NCI-H2196 treated with DMSO at 0.1 percent for 48 hours (cell line): ENCODE measurements at regions not wholly inside any gene's neighbourhood (a gene's known extent, or its start where the extent isn't known, plus 50 kb on each side); places are given as distances from the start of the nearest gene placed in this dataset.

Source experiments
- DNase-seq: peaks from one replicate; lab custom pipeline; 2025; ENCODE audit not compliant: unreplicated experiment; lab: John Stamatoyannopoulos, UW

DNA sequence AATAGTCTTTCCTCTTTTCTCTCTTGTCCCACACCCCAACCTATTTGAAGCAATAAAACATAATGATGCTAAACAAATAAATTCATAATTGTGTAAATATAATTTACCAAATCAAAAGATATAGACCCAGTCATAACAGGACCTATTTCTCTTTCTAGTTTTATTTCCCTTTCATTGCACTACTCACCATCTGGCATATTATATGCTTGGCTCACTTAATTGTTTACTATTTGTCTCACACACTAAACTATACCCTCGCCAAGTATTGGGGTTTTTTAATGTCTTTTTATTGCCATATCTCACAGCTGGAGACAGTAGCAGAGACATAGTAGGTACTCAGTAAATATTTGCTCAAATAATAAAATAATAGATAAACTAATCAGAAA lies 597.5 kb upstream of the PCDH15 start:
- no peak for DNase-seq

- no peak for DNase-seq
Measured at GRCh38 chr10:55397777-55398496, 596.9 kb upstream of the PCDH15 start.

DNA sequence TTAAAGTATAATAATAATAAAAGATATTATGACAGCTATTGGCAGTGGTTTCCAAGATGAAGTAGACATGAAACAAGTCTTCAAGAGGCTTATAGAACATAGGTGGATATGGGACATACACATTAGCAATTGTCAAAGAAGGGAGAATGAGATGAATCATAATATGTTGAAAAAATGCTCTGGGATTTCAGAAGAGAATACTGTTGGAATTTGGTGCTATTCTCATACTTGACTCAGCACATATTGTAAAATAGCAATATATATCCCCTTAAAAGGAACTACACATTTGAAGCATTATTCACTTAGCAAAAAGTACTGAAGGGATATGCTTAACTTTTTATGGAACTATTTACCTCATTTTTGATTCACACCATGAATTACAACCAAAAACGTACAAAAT lies 577.2 kb upstream of the PCDH15 start:
- no peak for DNase-seq

GRCh38 chr10:55374917-55375316 lies 573.9 kb upstream of the PCDH15 start:
- DNase-seq, result no peak

DNA sequence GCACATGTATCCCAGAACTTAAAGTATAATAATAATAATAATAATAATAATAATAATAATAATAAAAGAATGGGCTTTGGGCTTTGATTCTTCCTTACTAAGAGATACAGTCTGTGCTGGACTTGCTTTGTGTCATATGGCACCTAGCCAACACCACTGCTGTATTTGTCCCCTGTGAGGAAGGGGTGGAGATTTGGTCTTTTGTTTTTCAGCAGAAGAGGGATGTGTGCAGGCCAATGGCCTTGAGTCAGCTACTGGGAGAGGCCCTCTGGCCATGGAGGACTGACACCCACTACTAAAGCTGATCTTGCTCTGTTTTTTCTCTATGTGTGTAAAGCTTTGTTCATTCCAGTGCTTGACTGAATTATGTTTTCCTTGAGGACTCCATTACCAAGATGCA lies 573.0 kb upstream of the PCDH15 start:
- no peak for DNase-seq

GRCh38 chr10:55369670-55370420 lies 568.8 kb upstream of the PCDH15 start:
- DNase-seq, result no peak

GRCh38 chr10:55368467-55368866 lies 567.4 kb upstream of the PCDH15 start:
- DNase-seq, result no peak

DNA sequence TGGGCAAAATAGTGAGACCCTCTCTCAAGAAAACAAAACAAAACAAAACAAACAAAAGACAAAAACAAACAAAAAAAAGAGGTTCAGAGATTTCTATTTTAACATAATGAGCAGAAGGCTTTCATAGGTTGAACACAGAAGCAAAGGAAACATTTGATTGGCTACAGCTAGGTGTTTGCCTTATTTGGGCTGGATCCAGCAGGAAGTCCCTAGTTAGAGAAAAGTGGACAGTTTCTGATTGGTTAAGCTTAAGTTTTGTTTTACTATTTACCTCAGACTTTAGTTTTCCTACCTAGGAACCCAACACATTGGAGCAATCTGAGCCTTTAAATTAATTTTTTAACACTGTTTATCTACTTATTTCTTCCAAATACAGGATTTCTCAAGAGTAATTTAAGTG lies 566.5 kb upstream of the PCDH15 start:
- no peak for DNase-seq

- DNase-seq, result no peak
Measured at GRCh38 chr10:55358539-55358938, 557.5 kb upstream of the PCDH15 start.

DNA sequence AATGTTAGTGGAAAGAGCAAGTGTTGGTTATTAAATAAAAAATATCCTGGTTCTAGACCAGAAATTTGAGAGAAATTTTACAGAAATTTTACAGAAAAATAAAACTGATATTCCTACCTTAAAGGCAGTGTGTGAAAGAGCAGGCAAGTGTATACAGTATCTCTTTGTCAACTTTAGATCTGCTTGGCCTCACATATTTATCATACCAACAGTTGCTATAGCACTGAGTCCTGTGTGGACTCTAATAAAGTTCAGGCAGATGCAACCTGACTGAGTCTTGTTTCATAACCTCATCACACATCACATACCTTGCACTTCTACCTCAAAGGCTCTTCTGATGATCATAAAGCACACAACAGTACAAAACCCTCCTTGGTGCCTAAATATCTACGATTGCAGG lies 552.4 kb upstream of the PCDH15 start:
- DNase-seq, result no peak

- no peak for DNase-seq
Measured at GRCh38 chr10:55351431-55351830, 550.4 kb upstream of the PCDH15 start.

DNA sequence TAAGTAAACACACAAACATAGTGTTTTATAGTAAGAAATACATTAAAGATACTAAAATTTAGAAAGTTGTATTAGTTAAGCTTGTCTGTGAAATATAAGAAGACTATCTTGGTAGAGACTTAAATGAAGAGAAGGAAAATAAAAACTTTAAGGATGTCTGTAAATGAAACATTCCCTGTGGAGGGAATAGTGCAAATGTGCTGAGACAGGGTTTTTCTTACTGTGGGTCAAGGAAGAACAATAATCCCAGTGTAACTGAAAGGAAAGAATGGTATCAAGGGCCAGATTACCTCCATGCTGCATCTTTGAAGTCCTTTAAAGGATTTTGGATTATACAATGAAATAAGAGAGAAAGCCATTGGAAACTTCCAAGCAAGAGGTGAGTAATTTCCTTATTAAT lies 547.5 kb upstream of the PCDH15 start:
- DNase-seq, result no peak

DNA sequence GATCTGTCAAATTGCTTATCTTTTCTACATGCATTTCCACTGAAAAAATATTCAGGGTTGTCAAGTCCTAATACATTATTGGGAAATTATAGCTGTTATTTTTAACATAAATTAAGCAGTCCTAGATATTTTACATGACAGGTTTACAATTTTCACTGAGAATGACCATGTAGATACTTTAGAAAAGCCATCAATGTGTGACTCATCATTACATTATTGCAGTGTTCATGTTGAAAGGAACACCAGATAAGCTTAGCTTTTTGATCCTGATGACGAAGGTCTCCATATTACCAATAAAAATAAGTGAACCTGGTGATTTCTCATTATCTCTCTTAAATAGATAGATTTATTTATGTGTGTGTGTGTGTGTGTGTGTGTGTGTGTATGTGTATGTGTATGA lies 529.5 kb upstream of the PCDH15 start:
- DNase-seq, result no peak

- no peak for DNase-seq
Measured at GRCh38 chr10:55329796-55330195, 528.8 kb upstream of the PCDH15 start.

- DNase-seq, result no peak
Measured at GRCh38 chr10:55320187-55320700, 519.2 kb upstream of the PCDH15 start.

DNA sequence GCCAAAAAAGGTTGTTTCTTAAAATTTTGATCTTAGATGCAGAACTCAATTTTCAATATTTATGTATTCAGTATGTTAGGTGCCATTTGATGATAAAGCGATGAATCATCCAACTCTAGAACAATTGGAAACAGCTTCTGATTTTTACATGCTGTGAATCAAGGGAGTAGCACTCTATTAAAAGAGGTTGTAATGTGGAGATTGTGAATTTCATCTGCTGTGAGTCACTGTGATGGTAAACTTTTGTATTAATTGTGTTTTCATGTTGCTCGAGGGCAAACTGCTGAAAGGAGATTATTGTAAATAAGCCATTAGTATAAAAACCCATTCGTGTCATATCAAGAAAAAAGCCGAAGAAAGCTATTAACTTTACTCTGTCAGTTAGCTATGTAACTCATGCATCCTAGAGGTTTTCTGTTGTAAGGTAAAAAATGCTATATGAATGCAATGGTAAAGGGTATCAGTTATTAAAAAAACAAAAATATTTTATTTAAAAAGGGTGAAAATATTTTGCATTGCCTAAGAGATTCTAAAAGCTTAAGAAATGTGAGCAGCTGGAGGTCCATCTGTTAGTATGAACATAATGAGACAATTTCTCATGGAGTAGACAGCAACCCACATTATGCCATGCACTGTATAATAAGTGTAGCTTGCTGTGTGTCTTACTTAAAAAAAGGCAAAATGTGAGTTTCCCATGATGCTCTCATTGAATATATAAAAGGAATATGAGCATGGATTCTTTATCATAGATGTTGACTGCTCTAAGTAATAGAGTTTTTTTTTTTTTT lies 511.0 kb upstream of the PCDH15 start:
- DNase-seq, result no peak

- DNase-seq, result no peak
Measured at GRCh38 chr10:55310143-55310542, 509.1 kb upstream of the PCDH15 start.

DNA sequence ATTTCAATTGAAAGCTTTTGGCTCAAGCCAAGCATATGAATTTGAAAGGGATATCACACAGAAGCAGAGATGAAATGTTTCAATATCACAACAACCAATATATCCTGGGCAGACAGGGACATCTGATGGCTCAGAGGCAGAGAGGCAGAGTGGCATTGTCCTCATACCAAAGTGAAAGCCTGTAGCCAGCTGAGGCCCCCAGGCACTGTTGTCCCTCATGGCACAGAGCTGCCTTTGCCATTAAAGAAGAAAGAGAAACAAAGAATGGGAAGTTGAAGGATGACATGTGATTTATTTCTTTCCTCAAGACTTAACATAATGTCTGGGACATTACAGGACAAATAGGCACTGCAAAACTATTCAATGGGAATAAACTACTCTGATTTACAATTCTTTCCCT lies 504.3 kb upstream of the PCDH15 start:
- DNase-seq, result no peak

DNA sequence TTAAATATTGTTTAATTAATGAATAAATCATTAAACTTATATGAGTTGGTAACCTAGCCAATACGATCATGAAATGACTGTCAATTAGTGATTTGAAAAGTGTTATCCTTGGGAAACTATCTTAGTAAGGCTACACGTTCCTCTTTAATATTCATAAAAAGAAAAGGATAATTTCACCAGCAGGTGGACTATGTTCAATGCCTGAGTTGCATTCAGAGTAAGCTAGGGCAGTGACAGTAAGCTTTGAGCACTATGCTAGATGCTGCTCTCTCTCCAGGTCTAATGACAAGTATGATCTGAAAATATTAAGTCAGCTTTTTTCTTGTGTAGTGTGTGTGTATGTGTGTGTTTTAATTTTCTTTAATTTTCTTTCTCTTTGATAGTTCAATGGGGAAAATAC lies 486.3 kb upstream of the PCDH15 start:
- no peak for DNase-seq

DNA sequence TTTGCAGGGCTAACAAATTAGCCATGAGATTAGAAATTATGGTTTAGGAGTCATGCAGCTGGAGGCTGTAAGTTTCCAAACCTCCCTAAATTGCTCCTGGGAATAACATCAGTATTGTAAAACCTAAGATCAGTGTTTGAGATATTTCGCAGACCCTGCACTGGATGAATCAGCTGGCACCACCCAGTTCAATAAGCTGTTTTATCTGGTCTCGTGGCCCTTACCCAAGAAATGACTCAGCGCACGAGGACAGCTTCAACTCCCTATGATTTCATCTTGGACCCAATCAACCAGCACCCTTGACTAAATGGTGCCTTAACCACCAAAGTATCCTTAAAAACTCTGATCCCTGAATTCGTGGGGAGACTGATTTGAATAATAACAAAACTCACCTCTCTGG lies 482.0 kb upstream of the PCDH15 start:
- DNase-seq, result no peak

GRCh38 chr10:55280696-55281095 lies 479.7 kb upstream of the PCDH15 start:
- no peak for DNase-seq

DNA sequence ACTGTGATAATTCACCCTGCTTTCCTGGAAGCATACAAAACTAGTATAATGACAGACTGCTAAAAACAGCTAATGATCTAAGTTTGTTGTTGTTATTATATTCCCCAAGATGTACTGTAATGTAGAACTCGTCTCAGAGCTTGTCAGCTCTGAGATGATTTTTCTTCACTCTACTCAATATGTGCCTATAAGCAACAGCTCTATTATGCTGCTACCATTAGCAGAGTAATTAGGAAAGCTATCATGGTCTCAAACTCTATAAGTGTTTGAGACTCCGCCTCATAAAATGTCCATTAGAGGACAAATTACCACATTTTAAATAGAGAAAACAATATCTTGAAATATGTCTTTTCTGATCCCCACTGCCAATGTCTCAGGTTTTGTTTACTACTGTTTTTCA lies 476.5 kb upstream of the PCDH15 start:
- no peak for DNase-seq
